SK-N-MC (cell line): ENCODE measurements at regions not wholly inside any gene's neighbourhood (a gene's known extent, or its start where the extent isn't known, plus 50 kb on each side); places are given as distances from the start of the nearest gene placed in this dataset.
"Not testable (repeated sequence)": the region's sequence is repeated elsewhere in the genome, so short reads cannot be mapped to it uniquely, and the experiment has no call there.

Experiments
- DNase-seq: peaks from one replicate; pipeline ENCODE4 v3.0.0-alpha.2; 2011; ENCODE audit warnings: low read depth, low spot score
- H3K27ac ChIP-seq: fragments of 200-600 bp; sonication (generic); 2 replicates; pipeline ENCODE4 v1.5.1; 2016; ENCODE audit warnings: mixed run types
- H3K36me3 ChIP-seq: fragments of 200-600 bp; sonication (generic); 2 replicates; pipeline ENCODE4 v1.6.1; 2017; ENCODE audit warnings: antibody characterized with exemption, low read length, mixed read lengths; ENCODE audit not compliant: insufficient read depth
- H3K4me3 ChIP-seq: fragments of 200-600 bp; sonication (generic); 2 replicates; pipeline ENCODE4 v1.5.1; 2016
- H3K9ac ChIP-seq: fragments of 200-600 bp; sonication (generic); 2 replicates; pipeline ENCODE4 v1.8.0; 2017; ENCODE audit warnings: mixed run types, mixed read lengths; ENCODE audit not compliant: insufficient read length
- H3K9me3 ChIP-seq: fragments of 200-600 bp; sonication (generic); 2 replicates; pipeline ENCODE4 v1.6.1; 2017; ENCODE audit warnings: low read depth, mild to moderate bottlenecking, antibody characterized with exemption, low read length, moderate library complexity, mixed read lengths
- EZH2 ChIP-seq: fragments of 200-600 bp; sonication (generic); IDR thresholded peaks from one replicate; pipeline ENCODE4 v1.6.1; 2017; ENCODE audit warnings: antibody characterized with exemption
- FOXP2 ChIP-seq: optimal IDR thresholded peaks from 2 replicates; pipeline ENCODE3; 2011; ENCODE audit warnings: mild to moderate bottlenecking, moderate library complexity; ENCODE audit not compliant: insufficient read depth; ENCODE audit errors: extremely low read length, control extremely low read depth
- POLR2AphosphoS5 ChIP-seq: IDR thresholded peaks from 2 replicates; pipeline ENCODE4 v1.6.1; 2012; ENCODE audit warnings: mild to moderate bottlenecking, low read depth, low read length, borderline replicate concordance

DNA sequence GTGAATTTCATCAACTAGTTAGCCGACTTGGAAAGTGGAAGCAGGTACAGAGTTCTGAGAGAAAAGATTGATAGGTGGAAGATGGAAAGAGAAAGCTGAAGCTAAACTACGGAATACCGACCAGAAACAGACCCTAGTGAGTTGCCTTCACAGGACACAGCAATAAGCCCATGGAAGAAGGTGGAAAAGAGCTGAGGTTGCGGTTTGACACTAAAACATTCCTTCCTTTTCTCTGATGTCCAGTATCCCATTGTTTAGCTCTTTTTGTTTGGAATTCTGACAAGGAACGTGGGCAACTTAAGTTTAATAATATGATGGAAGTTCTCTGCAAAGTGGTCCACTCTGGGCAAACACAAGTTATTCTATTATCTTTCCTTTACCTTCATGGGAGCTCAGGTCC lies 110.1 kb upstream of the ADTRP start:
- DNase-seq, result no peak
- Histone ChIP-seq H3K36me3 (no peaks in the 10 kb centered on the region), H3K9ac (no peak overlapping the region), H3K4me3 (no peak overlapping the region), H3K27ac (no peak overlapping the region), H3K9me3 (no peaks in the 10 kb centered on the region)
- TF ChIP-seq FOXP2 (no peak), POLR2AphosphoS5 (no peak), EZH2 (no peak)

DNA sequence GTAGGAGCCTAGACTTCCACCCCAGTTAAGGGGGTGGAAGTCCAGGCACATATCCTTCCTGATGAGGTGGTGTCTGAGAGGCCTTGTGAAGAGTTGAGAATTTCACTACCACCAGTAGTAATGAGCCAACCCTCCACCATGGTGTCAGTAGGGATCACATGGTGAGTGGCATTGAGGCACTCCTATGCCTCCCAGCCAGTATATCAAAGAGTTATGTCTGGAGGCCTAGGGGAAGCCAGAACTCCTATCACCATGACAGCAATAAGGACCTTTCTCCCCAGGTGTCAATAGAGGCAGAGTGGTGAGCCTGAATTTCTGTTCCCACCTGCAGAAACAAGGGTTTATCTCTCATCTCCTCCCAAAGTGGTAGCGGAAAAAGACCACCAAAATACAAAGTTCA lies 106.6 kb upstream of the ADTRP start:
- H3K4me3 ChIP-seq, result no peak overlapping the region
- no peaks in the 10 kb centered on the region for H3K36me3 ChIP-seq
- TF ChIP-seq POLR2AphosphoS5 (no peak), FOXP2 (no peak), EZH2 (no peak)
- H3K9ac ChIP-seq, result no peak overlapping the region
- no peaks in the 10 kb centered on the region for H3K9me3 ChIP-seq
- H3K27ac ChIP-seq, result no peak overlapping the region
- no peak for DNase-seq

DNA sequence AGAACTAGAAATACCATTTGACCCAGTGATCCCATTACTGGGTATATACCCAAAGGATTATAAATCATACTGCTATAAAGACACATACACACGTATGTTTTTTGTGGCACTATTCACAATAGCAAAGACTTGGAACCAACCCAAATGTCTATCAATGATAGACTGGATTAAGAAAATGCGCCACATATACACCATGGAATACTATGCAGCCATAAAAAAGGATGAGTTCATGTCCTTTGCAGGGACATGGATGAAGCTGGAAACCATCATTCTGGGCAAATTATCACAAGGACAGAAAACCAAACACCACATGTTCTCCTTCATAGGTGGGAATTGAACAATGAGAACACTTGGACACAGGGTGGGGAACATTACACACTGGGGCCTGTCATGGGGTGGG lies 104.9 kb upstream of the ADTRP start:
- H3K27ac ChIP-seq, H3K4me3 ChIP-seq, H3K9me3 ChIP-seq, DNase-seq, H3K36me3 ChIP-seq, H3K9ac ChIP-seq: not testable (repeated sequence)

DNA sequence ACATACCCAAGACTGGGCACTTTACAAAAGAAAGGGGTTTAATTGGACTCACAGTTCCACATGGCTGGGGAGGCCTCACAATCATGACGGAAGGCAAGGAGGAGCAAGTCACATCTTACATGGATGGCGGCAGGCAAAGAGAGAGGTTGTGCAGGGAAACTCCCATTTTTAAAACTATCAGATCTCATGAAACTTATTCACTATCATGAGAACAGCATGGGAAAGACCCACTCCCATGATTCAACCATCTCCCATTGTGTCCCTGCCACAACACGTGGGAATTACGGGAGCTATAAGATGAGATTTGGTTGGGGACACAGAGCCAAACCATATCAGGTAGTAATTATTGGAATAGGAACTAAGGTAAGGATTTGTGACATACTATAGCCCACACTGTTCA lies 101.6 kb upstream of the ADTRP start:
- not testable (repeated sequence) for H3K4me3 ChIP-seq, H3K27ac ChIP-seq, DNase-seq, H3K9me3 ChIP-seq, H3K36me3 ChIP-seq, H3K9ac ChIP-seq

DNA sequence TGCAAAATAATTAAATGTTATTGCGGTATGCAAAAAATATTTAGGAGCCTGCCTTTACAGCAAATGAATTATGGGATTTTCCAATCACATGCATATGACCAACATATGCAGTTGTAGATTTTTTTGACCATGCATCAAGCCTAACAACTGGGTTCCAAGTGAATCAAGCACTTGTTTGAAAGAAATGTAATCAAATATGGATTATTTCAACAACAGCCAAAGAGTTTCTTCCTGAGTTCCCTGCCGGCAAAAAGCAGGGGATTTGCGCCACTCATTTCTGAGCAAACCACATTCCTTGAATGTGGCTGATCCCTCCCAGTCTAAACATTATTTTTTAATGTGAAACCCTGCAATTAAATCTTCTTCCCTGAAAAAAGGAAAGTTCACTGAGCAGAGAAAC lies 100.1 kb upstream of the ADTRP start:
- no peaks in the 10 kb centered on the region for H3K36me3 ChIP-seq
- no peak overlapping the region for H3K9ac ChIP-seq
- DNase-seq, result no peak
- no peak overlapping the region for H3K4me3 ChIP-seq
- no peaks in the 10 kb centered on the region for H3K9me3 ChIP-seq
- H3K27ac ChIP-seq, result no peak overlapping the region
- no peak for TF ChIP-seq EZH2
- TF ChIP-seq FOXP2, result no peak
- no peak for TF ChIP-seq POLR2AphosphoS5

DNA sequence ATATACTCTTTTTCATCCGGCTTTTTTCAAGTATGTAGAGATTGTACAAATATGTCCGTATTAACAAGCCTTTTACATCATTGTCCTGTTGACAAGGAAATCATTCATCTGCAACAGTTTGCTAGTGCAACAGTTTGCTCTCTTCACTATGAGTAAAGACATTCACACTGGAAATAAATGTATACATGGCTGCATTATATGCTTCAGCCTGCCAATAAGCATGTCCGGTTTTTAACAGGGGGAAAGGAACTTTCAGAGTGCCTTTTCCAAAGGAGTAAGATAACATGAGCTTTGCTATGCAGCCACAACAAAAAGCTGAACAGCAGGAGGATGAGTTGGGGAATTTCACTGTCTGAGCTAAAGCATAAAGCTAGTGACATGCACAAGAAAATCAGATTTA lies 99.4 kb upstream of the ADTRP start:
- Histone ChIP-seq H3K36me3 (no peaks in the 10 kb centered on the region), H3K27ac (no peak overlapping the region), H3K9ac (no peak overlapping the region), H3K4me3 (no peak overlapping the region), H3K9me3 (no peaks in the 10 kb centered on the region)
- TF ChIP-seq EZH2, result no peak
- TF ChIP-seq FOXP2, result no peak
- no peak for TF ChIP-seq POLR2AphosphoS5
- no peak for DNase-seq

DNA sequence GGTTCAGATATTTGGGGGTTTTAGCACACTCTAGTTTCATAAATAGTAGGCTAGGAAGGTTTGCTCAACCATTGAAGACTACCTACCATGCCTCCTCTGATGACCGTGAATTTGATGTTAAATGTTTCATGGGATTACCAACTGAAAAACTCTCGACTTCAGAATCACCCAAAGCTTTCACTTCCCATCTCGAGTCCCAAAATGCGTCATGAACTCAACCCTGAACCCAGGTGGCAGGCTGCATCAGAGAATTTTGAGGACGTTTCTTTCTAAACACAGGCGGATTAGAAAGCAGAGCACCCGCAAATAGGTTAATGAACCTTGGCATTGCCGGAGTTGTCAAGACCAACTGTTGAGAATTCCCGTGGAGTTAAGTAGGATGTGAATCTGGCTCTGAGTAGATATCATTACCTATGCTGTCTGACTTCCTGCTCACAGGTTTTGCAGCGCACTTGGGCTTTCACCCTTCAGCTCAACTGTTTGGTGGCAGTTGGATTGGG lies 98.4 kb upstream of the ADTRP start:
- Histone ChIP-seq H3K9me3 (no peaks in the 10 kb centered on the region), H3K4me3 (no peak overlapping the region), H3K36me3 (no peaks in the 10 kb centered on the region), H3K9ac (no peak overlapping the region), H3K27ac (no peak overlapping the region)
- DNase-seq, result no peak
- no peak for TF ChIP-seq FOXP2

DNA sequence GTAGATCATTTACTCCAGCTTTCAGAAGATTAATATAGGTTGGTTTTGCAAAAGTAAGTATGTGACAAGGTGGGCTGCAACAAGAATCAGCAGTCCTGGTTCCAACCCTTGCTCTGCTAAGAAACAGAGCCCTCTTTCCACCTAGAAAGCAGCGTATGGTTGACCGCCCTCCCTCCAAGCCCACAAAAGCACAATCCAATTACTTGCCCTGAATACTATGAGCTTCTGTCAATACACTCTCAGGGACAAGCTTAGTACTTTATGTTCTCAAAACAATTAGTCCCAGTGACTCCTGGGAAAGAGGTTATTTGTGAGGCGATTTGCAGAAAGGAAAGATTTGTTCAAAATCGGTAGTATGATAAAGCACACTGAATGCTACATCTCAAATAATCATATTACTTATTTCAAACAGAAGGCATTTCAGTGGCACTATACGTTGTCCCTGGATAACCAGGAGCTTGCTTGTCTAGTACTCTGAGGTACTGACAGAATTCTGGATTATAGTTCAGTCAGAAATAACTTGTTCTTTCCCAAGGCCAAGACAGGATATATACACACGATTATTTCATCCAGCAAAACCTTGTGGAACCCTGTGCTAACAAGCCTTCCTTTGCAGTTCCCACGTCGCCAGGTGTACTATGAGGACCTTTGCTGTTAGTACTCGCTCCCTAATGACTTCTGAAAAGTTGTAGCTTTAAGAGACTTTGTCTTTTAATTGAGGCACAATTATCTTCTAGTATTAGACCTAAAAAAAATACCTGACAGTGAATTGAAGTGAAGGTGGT lies 96.9 kb upstream of the ADTRP start:
- Histone ChIP-seq H3K4me3 (no peak overlapping the region), H3K36me3 (no peaks in the 10 kb centered on the region), H3K9ac (no peak overlapping the region), H3K9me3 (no peaks in the 10 kb centered on the region), H3K27ac (no peak overlapping the region)
- DNase-seq, result no peak
- TF ChIP-seq FOXP2 (no peak), EZH2 (no peak), POLR2AphosphoS5 (no peak)

DNA sequence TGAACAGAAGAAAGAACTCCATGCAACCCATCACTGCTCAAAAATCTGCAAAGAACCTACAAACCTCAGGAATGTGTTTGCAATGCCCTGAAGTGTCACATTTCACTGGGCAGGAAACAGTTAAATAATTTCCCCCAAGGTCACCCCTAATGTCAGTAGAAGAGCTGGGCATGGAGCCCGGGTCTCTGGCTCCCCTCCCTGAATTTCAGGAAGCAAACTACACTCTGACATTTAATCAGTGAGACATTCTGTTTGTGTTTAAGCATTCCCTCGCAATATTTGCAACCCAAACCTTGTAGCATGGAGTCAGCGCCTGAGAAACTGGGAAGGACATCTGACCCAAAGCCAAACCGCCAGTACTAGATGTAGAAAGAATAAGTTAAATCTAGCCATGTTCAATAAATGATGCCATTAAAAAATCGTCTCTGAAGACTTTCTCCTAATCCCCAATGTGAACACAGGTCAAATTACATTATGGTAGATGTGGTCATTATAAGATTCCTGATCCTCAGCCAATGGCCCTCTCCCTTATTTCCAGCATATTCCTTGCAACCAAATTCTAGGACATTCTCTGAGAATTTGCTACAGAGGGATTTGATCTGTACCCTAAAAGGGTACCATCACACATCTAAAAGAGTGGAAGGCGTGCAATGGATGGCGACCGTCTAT lies 91.2 kb upstream of the ADTRP start:
- H3K9ac ChIP-seq, result no peak overlapping the region
- TF ChIP-seq POLR2AphosphoS5 (no peak), FOXP2 (no peak), EZH2 (no peak)
- H3K36me3 ChIP-seq, result no peaks in the 10 kb centered on the region
- no peak overlapping the region for H3K27ac ChIP-seq
- H3K4me3 ChIP-seq, result no peak overlapping the region
- DNase-seq, result no peak
- no peaks in the 10 kb centered on the region for H3K9me3 ChIP-seq
